Stimulated activated CD4-positive, alpha-beta T cell treated with anti-CD3 and anti-CD28 coated beads, Interleukin-4, amount 100 ng/mL, for 4 hours (primary cell): ENCODE measurements at regions not wholly inside any gene's neighbourhood (a gene's known extent, or its start where the extent isn't known, plus 50 kb on each side); places are given as distances from the start of the nearest gene placed in this dataset.
"Not testable (repeated sequence)": the region's sequence is repeated elsewhere in the genome, so short reads cannot be mapped to it uniquely, and the experiment has no call there.

Source experiments
- DNase-seq, 2 experiments: peaks; one replicate each; pipeline ENCODE4 v3.0.0-alpha.2; 2020

DNA sequence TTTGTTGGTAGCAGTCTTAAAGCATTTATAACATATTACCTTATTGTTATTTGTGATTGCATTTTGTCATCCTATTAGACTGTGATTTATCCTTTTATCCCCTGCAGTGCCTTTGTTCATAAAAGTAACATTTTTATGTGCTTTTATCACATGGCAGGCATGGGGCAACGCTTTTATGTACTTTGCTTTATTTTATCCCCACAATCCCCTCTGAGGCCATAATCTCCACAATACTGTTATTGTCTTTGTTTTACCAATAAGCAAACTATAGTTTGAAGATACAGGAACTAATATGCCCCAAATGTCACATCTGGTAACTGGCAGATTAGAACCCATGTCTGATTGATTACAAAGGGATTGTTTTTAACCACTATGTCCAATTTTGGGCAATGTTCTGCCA, 613.5 kb downstream of the REEP3 start:
- no peak for DNase-seq

DNA sequence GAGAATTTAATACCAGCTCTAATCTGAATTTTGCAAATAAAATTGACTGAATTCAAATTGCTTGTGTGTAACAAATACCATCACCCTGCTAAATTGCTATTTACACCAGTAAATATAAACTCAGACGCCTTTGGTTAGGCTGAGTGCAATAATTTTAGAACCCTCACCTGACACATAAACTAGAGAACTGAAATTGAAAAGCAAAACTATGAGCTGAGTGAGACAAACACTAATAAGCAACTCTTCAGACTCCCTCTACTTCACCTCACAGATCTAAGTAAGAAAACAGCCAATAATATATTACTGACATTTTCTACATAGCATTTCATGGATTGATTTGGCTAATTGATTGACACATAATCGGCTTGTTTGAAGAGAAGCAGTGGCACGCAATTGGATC, 621.2 kb downstream of the REEP3 start:
- DNase-seq, result no peak

DNA sequence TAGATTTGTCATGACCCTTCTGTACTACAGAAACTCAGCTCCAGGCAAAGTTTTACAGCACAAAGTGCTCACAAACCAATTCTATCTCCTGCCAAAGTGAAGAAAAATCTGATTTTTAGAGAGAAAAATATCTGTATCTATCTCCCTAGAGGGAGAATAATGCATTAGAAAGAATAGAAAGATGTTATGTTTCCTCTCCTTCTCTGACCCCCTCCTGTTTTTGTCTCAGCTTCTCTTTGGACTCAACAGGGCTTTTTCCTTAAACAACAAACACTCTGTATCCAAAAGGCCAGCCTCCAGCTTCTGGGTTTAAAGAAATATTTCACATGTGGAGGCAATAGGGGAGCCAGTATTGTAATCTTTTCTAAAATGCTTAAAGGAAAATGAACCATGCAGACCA, 627.4 kb downstream of the REEP3 start:
- no peak for DNase-seq

DNA sequence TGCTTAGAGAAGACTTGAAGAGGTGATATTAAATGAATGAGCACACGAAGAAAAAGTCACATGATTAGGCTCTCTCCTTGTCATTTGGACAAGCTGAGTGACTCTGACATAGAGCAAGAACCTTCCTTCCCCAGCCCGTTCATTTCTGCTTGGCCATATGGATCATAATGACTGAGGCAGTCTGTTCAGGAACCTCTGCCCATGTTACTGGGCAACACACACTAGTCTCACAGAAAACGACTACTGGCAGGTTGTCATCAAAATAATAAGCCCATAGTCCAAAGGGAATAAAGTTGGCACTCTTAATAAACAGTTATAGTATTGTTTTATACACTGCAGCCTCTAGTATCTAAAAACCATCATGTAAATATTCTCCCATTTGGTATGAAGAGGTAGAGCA, 635.0 kb downstream of the REEP3 start:
- DNase-seq, result no peak

DNA sequence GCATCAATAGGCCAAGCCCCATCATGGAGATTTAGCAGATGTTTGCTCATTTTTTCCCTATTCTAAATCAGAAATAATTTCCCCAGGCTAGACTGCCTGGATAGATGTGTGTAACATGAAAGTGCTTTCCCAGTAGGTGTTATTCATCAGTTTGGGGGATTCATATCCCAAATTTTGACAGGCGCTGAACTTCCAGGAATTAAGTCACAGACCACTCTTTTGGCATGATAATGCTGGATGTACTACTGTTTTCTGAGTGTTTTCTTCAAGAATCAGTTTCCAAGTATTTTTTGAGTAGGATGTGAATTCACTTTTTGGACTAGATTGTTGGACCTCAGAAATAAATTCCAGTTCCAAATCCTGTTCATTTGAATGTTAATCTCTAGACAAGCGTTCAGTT, 637.4 kb downstream of the REEP3 start:
- no peak for DNase-seq

DNA sequence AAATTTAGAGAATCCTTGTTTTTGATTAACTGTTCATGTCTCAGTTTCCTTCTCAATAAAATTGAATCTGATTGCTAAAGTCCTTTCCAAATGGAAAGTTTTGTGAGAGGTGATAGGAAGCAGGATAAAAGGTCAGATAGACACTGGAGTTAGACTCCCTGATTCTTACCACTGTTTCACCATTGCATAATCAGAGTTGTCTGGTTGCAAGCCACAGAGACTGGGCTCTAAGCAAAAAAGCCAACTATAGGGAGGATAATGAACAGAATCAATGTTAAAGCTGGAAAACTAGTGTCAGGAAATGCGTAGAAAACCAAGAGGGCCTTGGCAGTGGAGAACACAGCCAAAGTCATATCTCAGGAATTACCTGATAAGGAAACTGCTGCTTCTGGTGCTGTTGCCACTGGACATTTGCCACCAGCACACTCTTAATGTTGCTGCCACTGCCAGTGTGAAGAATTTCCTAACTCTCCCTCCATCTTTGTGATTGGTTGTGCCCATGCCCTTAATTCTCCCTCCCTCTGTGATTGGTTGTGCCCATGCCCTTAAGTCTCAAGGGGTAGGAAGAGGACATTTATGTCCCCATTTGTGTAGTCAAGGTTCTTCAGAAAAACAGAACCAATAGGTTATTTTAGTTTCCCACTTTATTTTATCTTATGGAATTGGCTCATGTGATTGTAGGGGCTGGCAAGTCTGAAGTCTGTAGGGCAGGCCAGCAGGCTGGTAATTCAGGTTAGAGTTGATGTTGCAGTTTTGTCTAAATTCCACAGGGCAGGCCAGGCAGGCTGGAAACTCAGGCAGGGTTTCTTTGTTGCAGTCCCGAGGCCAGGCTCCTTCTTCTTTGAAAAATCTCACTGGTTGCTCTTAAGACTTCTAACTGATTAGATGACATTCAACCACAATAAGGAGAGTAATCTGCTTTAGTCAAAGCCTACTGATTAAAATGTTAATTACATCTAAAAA, 639.0 kb downstream of the REEP3 start:
- no peak for DNase-seq

DNA sequence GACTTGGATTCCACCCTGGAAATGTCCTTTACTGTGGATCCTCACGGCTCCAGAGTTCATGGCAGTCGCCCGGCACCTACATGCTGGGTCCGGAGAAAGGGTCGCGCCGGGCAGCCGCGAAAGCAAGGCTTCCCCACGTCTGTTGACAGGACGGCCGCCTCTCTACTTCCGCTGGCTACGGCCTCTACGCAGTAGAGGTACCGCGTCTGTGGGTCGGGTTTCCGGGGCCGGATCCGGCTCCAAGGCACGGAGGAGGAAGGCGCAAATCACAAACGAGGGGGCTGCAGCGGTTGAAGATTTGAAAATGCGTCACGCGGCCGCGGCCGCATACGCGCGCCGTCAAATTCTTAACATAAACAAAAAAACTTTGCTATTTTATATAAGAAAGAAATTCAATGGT, 649.6 kb downstream of the REEP3 start:
- DNase-seq, result no peak

DNA sequence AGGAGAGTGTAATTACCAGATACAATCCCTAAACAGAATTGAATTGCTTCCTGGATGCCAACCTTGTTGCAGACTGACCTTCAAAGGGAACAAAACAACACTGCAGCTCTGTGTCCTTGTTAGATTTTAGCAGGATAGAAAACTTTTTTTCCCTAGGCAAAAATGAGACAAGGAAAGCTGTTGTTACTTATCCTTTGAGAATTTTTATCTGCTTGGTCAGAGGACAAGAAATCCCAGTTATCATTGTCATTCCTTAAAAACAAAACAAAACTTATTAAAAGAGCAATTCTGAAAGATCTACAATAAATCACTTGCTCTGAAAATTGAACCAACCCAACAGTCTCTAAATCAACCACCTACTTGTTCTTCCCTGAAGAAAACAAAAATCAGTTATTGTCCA, 652.6 kb downstream of the REEP3 start:
- no peak for DNase-seq

DNA sequence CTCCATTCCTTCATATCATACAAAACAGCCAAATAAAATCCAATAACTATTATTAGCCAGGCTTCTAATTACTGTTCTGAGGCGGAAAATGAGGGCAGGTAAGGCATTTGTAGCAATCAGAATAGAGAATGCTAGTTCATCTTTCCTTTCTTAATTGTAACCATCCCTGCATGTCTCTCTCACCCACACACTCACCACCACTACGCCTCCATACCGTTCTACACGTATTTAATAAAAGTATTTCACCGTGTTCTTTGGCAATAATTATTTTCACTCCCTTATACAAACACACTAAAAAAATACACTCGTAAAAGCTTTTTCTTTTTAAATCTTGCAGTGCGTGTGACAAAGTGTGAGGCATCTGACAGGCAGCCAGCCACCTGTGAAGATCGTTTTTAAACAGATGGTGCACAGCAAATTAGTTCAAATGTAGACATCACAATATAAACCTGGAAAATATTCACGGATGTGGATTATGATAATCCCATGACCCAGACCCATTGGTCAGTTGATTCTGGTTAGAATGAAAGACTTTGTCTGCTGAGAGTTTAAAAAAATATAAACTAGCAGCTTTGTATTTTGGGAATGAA, 653.6 kb downstream of the REEP3 start:
- no peak for DNase-seq

DNA sequence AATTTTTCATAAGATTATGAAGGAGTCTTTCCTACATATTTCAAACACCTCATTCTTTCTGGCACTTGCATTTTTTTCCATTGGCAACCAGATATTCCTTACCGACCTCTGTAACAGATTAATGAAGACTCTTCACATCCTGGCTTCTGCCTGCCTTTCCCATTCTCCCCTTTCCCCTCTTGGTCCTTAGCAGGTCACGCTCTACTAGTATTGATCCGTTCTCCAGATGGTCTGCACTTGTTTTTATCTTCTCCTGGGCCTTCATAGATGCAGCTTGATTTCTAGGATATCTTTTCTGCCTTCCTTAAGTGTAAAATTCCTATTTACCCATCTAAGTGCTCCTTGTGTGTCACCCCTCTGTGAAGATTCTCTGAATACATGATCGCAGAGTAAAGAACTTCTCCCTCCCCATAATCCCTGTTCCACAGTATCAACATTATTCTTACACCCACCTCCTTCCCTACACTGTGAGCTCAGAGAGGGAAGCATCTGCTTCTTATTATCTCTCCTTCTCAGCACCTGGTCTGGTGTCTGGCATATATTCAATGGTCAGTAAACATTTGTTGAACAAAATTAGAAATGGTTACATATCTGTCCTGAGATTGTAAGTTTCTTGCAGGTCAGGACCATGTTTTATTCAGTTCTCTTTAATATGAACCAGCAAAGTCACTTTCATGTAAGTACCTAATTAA, 654.2 kb downstream of the REEP3 start:
- DNase-seq, result no peak

DNA sequence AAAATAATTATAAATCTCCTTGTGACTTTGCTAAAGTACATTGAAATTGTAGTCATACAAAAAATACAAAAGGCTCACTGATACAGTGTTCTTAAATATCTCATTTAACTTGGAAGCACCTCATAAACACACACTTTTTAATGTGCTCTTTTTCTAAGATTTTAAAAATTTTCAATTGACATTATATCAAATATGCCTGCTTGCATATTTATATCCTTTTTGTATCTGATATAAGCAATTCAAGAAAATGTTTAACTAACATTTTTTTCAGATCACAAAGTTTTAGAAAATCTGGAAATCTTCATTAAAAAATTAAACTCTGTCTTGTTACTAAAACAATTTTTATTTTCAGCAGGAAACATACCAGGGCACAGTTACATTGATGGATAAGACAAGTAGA, 661.5 kb downstream of the REEP3 start:
- DNase-seq, result no peak

DNA sequence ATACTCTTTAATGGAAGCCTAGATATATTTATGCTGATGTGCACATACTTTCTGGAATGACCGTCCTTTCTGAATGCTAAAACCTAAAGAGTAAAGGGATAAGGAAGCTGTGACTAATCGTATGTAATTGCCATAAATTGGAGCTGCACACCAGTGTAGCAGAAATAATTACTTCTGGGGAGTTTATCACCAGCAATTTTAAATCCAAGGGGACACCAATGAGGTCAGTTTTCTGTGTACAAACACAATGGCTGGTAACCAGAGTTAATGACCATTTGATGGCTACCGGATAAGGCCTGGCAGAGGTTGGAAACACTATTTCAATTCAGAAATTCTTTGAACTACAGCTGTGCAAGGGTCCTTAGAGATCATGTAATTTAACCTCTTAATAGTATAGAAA, 670.1 kb downstream of the REEP3 start:
- DNase-seq, result no peak

DNA sequence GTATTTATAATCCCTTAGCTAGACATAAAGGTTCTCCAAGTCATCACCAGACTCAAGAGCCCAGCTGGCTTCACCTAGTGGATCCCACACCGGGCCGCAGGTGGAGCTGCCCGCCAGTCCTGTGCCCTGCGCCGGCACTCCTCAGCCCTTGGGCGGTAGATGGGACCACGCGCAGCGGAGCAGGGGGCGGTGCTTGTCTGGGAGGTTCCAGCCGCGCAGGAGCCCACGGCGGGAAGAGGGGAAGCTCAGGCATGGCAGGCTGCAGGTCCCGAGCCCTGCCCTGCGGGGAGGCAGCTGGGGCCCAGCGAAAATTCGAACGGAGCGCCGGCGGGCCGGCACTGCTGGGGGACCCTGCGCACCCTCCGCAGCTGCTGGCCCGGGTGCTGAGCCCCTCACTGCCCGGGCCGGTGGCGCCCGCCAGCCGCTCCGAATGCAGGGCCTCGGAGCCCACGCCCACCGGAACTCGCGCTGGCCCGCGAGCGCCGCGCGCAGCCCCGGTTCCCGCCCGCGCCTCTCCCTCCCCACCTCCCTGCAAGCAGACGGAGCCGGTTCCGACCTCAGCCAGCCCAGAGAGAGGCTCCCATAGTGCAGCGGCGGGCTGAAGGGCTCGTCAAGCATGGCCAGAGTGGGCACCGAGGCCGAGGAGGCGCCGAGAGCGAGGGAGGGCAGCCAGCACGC, 675.6 kb downstream of the REEP3 start:
- DNase-seq, result no peak

DNA sequence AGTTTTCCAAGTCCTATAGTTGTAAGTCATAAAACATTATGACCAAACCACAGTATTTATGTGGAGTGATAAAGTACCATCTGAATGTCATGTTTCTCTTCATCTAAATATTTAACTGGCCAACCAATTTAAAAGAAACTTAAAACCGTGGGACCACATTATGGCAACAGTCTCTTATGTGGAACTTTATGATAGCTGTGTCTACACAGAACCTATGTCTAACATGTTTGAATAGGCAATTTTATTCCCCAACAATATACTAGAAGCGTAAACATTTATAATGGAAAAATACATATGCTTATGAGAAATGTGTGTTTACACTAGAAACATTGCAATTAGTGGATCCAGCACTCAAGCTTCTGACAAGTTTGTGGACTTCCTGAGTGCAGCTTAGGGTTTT, 680.7 kb downstream of the REEP3 start:
- DNase-seq, result no peak

DNA sequence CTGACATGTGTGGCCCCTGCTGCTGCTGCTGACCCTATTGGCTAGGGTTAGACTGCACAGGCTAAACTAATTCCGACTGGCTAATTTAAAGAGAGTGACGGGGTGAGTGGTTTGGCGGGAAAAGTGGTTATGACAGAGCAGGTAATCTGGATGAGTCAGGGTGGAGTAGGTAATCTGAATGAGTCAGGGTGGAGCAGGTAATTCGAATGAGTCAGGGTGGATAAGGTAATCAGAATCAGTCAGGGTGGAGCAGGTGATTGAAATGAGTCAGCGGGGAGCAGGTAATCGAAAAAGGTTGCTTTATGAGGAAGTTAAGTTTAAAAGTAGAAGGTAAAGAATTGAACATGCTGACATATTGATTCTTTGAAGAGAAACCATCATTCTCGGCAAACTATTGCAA, 683.3 kb downstream of the REEP3 start:
- not testable (repeated sequence) for DNase-seq

DNA sequence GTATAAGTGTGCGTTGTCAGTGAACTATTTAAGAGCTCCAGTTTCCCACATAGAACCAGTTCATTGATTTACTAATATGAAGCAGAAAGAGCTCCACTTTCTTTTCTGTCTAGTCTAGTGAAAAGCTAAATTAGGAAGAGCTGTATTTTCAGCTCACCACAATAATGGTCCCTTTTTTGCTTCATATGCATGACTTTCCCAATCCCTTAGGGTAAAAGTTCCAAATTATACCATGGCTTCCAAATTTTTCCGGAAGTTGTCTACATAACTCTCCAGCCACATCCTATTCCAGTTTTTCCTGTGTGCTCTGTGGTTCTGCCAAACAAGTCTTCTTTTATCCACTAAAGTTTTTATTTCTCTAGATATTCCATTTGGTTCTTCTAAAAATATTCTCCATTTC, 685.2 kb downstream of the REEP3 start:
- DNase-seq, result no peak

DNA sequence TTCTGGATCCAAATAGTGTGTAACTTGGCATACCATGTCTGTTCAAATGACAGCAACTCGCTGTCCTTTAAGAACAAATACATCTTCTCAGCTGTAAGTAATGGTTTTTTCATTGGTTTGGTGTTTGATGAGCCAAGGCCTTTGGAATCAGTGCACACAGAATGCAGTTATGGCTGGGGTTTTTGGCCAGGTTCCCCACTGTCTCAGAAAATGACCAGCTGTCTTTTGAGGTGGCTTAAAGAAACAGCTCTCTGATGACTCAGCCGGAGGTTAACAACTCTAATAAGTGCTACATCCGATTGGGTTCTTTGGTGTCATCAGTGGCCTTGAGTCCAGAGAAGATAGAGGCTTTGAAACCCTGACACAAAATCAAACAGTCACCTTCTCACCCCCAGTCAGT, 688.4 kb downstream of the REEP3 start:
- DNase-seq, result no peak

DNA sequence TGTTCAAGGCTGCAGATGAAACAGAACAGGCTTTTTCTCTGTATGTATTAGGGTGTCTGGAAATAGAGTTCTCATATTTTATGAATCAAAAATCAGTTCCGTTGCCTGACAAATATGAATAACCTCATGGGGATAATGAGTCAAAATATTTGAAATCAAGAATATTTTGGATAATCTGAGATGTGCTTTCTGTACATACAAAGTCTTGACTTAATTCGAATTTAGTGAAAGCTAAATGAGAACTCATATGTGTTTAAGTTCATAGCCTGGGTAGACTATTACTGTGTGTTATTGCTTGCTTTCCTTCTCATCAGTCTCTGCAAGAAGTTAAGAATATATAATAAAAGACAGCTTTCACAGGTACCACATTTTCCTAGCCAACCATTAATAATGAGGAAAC, 689.0 kb downstream of the REEP3 start:
- no peak for DNase-seq

DNA sequence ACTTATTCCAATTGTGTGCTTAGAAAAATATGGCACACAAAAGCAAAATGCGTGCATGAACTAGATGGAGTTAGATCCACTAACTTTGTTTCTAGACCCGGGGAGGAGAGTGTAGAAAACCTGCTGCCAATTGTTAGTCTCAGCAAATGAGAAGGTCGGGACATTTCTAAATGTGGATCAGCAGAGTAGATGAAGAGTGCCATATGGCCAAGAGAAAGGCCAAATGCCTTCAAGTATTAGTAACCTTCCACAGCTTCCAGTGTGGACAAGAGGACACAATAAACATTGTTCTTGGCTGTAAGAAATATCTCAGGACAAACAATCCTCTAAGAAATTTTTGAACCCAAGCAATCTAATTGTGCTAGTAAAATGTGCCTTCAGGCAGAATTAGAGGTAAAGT, 690.3 kb downstream of the REEP3 start:
- DNase-seq, result no peak

DNA sequence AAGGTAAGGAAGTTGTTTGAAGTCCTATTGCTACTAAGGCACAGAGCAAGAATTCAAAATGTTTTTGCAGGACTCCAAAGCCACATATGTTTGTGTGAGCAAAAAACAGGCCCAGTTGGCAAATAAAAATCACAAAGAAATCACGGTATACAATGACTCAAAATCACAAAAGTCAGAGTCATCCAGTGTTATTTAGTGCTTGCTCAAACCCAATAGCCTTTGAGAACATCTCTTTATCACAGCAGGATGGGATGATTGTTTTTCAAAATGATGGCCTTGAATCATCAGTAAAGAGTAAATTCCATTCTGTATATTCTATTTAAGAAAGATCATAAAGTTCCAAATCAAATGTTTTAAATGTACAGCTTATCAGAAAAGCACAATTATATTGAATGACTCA, 693.9 kb downstream of the REEP3 start:
- no peak for DNase-seq

DNA sequence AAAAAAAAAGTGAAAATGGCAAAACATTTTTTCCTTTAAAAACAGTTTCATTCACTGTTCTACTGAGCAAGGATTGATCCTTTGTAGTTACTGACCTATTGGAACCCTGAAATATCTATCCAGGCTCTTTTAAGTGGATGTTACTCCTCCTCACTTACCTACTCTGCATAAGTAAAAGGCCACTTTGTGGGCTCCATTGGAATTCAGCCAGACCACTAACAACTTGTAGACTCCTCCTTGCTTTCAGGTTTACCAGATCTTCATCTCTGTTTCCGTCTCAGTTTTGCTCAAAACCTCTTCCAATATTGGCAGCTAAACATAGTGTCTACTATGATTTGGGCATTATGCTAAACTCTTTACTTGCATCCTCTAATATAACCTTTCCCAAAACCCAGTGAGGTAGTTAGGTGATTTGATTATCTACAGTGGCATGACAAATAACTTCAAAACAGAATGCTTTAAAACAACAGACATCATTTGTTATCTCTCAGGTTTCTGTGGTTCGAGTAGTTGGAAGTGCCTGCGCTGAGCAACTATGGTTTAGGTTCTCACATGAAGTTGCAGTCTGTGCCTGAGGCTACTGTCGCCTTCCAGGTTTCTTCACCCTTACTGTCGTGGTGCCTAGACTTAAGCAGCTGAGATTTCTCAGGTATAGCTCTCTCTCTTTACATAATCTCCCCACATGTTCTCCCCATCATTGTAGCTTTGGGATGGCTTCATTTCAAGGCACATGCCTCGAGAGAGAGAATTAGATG, 698.2 kb downstream of the REEP3 start:
- DNase-seq, result no peak

DNA sequence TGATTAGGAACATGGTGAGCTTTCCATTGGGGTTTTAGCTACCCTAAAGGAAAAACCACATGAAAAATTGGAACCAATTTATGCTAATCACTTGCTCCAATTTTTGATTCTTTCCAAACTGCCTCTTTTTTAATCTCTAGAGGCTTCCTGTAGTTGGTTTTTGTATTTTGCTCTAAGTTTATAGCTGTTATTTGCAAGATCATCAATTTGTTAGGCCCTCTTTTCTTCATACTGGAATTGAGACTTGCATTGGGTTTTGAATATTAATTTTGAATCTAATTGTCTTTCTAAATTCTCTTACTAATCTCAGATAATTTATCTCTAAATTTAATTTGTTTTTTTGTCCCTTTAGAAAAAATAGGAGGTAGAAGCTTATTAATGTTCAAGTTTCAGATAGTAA, 713.3 kb downstream of the REEP3 start:
- DNase-seq, result no peak

DNA sequence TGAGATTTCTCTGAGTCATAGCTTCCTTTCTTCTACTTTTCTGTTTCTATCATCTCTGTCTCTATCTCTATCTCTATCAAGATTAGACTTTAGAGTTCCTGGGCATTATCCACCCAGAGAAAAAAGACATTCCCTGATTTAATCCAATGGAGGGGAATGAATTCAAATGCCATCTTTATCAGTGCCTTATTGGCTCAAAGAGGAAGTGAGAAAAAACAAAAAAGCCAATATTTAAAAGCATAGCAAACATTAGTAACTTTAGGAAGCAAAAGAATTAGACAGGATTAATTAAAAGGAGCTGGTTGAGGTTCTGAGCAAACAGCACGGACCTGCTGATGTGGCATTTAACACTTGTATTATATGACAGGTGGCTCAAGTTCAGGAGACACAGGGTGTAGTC, 736.5 kb downstream of the REEP3 start:
- no peak for DNase-seq
